Activated CD4-positive, alpha-beta T cell treated with anti-CD3 and anti-CD28 coated beads, Interleukin-2, Interleukin-4, amounts not matched to agents 100 ng/mL and 50 ng/mL, durations not matched to agents 16 hours and 8 hours (primary cell): ENCODE measurements at regions not wholly inside any gene's neighbourhood (a gene's known extent, or its start where the extent isn't known, plus 50 kb on each side); places are given as distances from the start of the nearest gene placed in this dataset.
"Not testable (repeated sequence)": the region's sequence is repeated elsewhere in the genome, so short reads cannot be mapped to it uniquely, and the experiment has no call there.

ENCODE experiments used
- DNase-seq: peaks from one replicate; pipeline ENCODE4 v3.0.0-alpha.2; 2020; ENCODE audit warnings: low spot score

DNA sequence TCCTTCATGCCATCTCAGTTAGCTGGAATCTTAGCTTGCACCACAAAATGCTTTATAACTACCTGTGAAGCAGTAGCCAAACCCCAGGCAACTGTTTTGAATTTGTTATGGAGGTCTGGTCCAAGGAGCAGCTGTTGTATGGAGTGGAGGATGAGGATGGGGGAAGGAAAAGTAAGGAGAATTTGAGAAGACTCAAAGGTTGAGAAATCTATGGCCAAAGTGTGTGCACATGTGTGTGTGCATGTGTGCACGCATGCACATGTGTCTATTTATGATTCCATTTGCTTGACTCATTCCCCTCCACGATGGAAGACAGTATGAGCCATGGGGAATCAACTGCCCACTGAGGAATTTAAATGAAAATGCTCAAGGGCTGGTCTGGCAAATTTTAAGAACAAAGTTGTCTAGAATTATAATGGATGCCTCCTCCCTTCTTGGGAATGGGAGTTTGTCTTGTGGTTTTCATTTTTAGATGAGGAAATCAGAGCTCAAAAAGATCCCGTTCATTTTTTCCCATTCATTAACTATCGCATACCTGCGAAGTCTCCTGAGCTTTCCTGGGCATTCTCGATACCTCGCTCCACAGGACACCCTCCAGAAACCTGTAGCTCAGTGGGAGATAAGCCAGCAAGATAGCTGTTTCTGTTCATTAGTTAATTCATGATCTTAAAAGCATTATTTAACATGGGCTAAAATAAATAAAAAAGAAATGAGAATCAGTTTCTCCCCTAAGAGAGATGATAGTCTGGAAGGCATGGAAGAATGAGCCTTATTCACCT, 152.3 kb upstream of the NEDD9 start:
- DNase-seq: no peak

DNA sequence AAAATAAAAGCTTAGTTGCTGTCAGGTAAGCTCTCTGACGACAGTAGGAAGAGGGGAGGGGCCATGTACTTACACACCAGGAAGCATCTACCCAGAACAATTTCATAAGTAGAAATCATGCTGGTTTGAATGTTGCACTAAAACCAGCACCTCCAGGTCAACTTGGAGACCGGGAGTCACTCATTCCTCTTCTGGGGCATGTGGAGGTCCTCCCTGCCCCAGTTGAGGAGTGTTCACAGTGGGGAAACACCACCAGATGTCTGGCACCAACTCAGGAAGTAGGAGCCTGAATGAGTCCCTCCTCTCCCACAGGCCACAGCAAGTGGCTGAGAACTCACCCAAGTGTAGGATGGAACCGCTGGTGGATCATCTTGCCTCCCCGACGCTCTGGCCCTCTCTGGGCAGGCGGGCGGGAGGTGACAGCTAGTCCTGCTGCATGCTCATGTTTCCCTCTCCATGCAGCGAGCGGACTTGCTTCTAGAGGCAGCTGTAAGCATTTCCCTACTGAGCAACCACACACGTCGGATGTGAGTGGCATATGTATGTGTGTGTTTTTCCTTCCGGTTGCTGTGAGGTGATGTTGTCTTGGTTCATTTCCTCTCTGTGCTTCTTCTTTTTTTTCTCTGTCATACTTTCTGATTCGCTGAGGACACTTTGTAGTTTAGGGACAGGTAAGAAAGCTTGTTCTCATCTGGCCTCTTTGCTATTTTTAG, 149.5 kb upstream of the NEDD9 start:
- DNase-seq: peak; percentile 81

DNA sequence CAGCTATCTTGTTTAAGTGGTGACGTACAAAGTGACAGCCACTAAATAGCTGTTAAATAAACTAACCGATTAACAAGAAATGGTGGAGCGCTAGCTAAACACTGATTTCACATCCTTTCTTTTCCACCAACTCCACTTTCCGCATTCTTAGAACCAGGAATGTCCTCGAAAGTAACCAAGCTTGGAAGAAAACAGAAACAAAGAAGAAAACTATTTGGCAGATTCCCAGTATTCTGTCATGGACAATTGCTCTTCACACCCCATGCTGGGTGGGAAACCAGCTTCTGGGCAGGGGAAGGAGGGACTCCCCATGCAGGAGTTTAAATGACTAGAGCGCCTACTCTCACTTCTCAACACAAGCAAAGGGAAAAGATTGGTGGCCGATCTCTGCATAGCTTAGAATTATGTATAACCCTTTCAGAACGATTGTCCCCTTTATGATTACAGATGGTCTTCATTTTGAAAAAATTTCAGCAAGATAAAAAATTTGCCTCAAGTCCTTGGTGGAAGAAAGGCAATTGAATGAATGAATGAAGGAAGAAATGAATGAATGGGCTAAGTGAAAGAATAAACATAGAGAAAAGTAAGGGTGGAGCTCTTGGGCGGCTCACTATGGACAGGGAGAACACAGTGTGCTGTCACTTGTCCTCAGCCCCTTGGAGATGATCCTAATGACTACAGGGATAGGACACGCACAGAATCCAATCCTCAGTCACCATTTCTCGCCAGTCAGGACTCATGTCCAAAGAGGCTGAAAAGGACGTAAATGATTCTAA, 148.7 kb upstream of the NEDD9 start:
- no peak for DNase-seq

DNA sequence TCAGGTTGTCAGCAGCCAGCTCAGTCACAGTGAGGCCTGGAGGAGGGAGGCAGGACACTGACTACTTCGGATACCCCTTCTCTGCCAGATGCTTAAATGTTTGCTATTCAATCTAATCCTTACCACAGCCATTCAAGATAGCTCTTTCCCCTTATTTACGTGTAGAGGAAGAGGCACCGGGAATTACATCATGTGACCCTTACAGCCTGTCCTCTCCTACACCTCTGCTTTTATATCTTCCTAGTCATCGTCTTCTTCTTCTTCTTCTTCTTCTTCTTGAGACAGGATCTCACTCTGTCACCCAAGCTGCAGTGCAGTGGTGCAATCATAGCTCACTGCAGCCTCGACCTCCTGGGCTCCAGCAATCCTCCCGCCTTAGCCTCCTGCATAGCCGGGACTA, 148.1 kb upstream of the NEDD9 start:
- no peak for DNase-seq

DNA sequence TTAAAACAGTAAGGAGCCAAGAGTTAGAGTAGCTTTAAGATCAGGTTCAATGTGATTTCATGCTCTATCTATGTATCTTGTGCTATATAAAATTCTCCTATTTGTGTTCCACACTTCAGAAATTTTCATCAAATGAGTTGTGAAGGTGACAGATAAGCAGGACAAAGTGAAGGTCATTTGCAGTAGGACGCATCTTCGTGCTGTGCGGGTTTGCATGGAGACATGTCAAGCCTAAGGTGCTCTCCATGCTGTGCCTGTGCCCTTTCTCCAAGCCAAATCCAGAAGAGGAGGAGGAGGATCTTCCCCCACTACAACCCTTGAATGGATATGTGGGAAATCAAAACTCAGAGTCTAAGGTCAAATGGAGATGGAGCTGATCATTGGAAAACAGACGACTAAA, 147.3 kb upstream of the NEDD9 start:
- DNase-seq: no peak

DNA sequence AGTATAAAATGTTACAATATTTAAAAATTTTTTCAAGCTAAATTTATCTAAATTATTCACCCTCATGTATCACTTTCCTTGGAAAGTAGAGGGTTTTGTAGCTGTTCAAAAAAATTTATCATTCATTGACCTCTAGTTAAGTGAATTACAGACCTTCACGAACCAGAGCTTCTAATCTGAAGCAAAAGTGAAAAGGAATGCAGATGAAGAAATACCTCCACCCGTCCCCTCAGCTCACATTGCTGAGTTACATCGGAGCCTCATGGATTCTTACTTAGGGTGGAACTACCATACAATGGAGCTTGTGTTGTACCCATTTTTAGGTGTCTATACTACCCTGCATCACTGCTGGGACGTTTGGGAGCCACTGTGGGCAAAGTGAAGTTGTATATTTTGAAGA, 146.2 kb upstream of the NEDD9 start:
- no peak for DNase-seq

DNA sequence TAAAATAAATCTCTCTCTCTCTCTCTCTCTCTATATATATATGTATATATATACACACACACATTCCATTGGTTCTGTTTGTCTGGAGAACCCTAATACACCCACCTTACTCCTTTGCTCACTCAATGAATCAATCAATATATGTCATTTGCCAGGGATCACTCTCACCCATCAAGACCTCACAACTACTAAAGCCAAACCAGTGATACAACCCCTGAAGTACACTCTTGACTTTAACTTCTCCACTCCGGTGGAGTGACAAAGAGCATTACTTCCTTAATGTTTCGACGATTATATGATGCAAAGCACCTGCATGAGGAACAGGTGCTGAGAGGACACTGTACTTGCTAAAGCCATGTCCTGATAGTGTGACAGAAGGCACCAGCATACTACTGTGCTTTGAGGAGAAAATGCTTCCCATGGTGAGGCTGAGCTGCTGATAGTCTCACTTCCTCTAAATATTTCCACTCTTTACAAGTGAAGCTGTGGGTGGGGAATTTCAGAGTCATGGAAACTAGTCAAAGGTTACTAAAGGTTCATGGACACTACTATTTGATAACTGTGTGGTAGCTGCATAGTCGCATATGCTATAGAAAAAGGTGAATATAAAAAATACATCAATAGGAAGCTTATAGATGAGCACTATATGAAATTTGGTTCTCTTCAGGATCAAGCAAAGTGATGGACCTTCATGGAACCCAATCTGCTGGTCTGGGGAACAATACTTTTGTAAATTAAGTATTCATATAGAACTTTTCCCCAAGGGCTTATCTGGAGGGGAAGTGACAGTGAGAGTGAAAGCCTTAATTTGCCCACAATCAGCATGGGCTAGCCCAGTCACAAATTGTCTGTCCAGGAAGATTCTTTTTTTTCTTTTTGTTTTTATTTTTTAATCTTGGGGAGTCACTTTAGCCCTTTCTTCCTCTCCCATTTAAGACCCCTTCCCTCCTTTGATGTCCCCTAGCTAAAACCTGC, 141.9 kb upstream of the NEDD9 start:
- DNase-seq: no peak

DNA sequence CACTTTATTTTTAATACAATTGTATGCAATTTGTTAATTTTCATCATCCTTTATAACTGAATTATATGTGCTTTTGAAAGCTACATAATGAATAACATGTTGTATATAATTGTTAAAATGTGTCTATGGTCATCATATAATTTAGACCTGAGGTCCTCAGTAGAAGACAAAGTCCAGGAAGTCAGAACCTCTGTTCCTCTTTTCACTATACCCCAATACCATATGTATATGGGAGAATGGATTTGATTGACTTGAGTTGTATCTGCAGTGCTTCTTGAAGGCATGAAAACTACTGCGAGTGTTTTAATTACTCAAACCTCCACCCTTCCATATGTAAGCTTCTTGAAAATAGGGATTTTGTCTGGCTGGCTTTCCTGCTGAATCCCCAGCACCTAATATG, 140.7 kb upstream of the NEDD9 start:
- no peak for DNase-seq

DNA sequence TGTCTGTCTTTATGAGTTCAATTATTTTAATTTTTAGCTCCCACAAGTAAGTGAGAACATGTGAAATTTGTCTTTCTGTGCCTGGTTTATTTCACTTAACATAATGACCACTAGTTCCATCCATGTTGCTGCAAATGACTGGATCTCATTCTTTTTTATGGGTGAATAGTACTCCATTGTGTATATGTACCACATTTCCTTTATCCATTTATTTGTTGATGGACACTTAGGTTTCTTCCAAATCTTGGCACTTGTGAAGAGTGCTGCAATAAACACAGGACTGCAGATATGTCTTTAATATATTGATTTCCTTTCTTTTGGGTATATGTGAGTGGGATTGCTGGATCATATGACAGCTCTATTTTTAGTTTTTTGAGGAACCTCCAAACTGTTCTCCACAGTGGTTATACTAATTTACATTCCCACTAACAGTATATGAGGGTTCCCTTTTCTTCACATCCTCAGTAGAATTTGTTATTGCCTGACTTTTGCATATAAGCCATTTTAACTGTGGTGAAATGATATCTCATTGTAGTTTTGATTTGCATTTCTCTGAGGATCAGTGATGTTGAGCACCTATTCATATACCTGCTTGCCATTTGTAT, 139.8 kb upstream of the NEDD9 start:
- DNase-seq: not testable (repeated sequence)

DNA sequence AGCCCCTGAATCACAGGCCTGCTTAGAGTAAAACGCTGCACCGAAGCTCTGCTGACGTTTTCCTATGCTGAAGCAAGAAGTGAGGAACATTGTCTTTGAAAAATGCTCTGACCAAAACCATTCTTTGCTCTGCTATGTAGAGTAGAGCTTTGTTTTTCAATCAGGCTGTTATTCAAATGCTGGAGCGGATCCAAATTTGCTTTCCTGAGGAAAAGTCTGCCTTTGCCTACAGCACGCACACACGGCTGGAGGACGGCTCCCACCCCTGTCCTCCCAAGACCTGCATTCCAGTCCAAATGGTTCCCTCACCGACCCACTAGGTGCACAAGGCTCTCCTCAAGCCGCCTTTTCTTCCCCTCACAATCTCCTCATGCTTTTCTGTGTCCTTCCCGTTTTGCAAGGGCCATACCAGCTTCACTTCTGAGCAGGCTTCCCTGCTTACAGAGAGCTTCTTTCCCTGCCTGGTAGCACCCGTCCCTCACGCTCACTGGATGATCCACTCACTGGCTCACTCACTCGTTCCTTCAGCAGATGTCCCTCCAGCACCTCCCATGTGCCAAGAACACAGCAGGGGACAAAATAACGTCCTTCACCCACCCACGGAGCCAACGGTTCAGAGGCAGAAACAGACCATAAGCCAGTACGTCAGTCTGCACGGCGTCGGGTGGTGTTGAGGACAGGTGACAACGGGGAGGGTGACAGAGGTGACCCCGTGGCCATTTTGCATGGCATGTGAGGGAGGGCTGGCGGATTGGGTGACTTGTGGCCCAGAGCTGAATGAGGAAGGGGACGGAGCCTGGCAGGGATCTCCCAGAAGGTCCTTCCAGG, 137.9 kb upstream of the NEDD9 start:
- no peak for DNase-seq

DNA sequence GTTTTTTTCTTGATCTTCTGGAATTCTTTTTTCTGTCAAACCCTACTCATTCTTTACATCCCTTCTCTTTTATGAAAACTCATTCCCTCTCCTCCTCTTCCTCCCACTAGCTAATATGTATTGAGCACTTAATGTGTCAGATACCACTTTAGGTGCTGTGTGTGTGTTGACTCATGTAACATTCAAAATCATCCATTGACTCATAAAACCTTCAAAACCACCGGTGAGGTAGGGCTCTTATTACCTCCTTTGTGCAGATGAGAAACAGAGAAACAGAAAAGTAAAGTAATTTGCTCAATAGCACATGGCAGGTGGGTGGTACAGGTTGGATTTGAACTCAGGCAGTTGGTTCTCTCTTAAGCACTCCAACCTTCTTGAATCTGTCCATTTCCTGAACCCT, 136.3 kb upstream of the NEDD9 start:
- DNase-seq: peak; percentile 78

DNA sequence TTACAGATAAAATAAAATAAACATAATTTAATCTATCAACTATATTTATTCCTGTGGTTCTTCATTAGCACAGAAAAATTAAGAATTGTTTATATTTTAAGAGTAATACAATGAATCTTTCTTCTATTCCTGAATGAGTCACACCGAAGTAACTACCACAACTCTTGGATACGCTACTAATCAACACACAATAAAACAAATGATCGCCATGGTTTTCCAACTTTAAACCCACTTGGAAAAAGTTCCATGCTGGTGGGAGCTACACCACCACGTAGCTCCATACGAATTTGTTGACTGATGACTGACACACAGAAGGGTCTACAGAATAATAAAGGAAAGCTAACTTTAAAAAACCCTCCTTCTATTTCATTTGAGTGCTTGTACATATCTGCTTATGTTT, 135.8 kb upstream of the NEDD9 start:
- no peak for DNase-seq

DNA sequence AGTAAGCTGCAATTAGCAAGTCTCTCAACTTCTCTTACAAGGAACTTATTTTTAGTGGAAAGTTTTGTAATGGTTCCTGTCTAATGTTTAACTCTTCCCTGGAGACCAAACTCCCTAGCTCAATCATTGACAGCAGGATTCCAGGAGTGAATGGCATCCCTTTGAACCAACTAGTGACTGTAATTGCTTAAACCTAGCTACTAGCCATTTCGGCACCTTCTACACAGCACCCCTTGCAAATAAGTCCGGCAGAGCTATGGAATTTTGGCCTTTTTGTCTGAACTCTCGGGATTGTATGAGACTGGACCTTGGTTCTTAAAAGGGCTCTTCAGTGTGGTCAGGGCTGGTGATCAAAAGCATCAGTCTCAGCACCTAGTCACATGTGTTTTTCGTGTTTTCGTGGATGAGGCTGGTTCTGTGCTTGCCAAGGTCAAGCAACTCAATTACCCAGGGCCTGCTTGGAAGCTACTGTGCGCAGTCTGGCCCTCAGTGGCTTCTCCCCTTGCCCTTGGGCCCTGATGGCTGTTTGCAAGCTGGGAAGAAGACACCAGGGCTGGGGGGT, 135.3 kb upstream of the NEDD9 start:
- DNase-seq: no peak

DNA sequence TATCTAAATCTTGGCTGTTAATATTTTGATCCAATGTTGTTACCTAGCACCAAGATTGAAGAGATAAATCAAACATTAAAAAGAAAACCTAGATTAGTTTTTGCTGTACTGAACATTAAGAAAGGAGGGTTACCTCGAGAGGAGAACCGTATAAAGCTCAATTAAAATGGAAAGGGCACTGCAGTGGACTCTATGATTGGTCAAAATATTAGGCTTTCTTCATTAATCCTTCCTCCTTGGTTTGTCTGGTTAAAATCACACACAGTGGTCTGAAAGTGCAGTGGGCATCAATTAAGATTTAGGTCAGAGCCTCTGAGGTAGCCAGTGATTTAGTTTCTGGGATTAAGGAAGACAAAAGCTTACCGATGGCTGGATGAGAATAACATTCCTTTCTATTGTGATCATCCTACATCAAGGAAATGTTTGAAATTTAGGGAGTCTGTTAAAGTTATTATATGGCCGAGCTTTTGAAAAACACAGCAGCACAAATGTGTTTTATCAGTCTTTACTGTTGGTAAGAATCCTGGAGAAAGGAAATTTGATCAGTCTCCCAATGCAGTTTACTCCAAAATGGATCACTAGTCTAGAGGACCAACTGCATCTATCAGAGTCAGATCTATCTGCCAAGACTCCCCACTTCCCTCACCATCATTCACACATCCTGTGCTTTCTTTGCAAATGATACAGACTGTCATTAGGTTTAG, 134.6 kb upstream of the NEDD9 start:
- no peak for DNase-seq

DNA sequence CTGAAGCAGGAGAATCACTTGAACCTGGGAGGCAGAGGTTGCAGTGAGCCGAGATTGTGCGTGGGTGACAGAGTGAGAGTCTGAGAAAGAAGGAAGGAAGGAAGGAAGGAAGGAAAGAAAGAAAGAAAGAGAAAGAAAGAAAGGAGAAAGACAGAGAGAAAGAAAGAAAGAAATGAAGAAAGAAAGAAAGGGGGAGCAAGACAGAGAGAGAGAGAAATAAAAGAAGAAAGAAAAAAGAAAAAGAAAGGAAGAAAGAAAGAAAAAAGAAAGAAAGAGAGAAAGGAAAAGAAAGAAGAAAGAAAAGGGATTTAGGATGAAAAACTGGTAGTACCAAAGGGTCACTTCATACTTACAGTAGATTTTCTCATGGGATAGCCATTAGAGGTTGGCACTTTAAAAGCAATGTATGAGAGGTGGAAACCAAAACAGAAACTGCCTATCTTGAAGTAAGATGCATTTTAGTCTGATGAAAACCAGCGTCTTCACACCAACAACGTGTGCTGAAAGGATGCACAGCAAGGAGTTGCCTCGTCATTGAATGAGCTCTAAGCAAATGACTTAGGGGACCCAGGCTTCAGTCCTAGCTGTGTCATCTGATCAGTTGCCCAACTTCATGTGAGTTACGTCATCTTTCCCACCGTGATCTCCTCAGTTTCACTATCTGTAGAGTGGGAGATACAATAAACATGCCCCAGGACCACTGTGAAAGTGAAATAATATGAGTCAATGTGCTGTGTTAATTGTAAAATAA, 133.9 kb upstream of the NEDD9 start:
- peak; percentile 87 for DNase-seq

DNA sequence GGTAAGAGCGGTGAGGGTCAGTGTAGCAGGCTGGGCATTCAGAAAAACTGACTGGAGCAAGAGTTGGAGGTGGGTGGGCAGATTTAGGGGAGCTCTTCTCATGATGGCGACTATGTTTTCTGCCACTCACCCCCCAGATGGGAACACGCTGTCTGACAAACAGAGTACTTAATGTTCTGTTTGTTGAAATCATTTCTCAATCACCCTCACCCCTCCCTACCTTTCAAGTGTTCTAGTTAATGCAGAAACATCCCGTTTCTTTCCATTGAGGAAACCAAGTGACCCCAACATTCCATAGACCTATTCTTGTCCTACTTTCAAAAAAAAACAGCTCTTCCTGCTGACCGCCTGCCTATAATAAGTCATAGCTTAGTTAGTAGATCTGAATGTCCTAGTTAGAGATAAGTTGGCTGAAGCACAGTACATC, 132.5 kb upstream of the NEDD9 start:
- no peak for DNase-seq

DNA sequence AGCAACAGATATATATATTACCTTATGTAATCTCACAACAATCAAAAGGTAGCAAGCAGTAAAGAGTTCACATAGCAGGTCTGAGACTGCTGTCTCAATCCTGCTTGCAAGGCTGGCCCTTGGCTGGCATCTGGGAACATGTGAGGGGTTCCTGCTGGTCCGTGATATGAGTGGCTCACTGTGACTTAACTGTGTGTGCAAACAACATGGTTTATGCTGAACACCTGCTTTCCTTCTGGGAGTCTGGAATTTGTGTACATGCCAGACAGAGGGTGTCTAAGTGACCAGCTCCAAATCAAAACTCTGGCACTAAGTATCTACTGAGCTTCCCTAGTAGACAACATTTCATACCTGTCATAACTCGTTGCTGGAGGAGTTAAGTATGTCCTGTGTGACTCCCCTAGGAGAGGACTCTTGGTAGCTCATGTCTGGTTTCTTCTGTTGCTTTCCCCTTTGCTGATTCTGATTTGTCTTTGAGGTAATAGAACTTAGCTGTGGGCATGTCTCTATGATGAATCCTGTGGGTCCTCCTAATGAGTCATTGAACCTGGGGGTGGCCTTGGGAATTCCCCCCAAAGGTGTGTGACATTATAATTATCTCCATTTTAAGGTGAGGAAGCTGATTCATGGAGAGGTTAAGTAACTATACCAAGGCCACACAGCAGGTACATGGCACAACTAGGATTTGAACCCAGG, 131.6 kb upstream of the NEDD9 start:
- DNase-seq: peak; percentile 37

DNA sequence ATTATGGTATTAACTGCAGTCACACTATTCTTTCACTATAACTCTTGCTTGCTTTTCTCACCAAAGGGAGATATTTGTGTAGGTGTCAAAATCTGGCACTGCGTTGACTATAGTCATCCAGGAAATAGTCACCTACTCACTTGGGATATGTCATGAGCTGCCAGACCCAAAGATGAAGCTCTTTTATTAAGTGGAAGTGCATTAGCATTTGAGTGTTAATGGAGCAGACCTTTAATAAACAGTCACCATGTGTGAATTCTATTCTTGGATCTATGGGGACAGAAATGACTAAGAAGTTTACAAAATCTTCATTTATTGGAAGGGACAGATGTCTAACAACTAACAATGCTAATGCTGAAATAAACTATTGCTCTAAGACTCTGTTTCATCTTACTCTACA, 130.1 kb upstream of the NEDD9 start:
- no peak for DNase-seq
